Fibroblast of the conjunctiva (primary cell): ENCODE measurements at regions not wholly inside any gene's neighbourhood (a gene's known extent, or its start where the extent isn't known, plus 50 kb on each side); places are given as distances from the start of the nearest gene placed in this dataset.
"Not testable (repeated sequence)": the region's sequence is repeated elsewhere in the genome, so short reads cannot be mapped to it uniquely, and the experiment has no call there.

Source experiments
- DNase-seq: peaks from one replicate; pipeline ENCODE4 v3.0.0-alpha.2; 2010; ENCODE audit warnings: low read depth

DNA sequence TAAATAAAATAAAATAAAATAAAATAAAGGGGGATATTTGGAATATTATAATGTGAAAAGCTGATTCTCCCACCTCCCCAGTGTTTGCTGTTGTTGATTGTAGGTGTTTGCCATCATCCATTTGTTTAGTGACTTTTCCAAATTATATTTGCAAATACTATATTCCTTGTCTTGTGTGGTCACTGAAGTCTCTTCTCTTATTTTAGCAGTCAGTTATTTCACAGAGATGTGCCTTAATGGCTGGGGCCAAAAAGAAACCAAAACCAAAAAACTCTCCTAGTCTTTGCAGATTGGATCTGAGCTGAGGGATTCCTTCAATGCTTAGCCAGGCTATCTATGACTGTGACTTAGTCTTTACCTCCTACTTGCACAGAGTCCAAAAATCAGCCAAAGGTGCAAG lies 70.9 kb upstream of the ZNF169 start:
- DNase-seq: no peak

GRCh38 chr9:94191706-94192105 lies 67.4 kb upstream of the ZNF169 start:
- not testable (repeated sequence) for DNase-seq

DNA sequence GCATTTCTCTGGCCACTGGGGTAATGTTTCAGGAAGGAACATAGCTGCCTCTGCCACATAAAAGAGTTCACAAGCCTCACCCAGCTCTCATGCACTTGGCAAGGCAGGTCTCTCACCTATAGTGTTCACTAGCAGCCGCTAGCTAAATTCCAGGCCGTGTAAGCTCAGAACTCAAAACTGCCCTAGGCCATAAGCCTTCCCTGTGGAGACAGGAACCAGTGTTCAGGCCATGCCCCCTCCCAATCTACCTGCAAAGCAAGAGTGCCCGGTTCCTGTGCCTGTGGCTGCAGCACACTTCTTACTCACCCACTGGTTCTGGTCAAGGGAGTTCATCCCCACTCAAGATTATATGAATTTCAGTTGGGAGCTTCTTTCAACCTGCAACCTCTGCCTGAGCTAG lies 60.7 kb upstream of the ZNF169 start:
- DNase-seq: no peak

DNA sequence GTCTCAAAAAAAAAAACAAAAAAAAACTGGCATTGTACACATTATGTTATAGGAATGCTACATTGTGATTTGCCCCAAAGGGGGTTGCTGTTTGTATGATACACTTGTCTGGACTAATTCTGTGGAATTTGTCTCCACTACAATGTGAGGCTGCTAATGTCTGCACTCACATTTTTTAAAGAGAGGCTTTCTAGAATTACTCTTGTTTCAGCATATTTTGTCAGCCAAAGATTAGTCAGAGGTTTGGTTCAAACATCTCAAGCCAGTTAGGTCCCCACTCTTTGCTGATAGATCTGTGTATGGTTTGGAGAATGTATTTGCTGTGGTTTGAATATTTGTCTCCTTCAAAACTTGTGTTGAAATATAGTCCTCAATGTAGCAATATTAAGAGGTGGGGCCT lies 59.3 kb upstream of the ZNF169 start:
- DNase-seq: no peak

DNA sequence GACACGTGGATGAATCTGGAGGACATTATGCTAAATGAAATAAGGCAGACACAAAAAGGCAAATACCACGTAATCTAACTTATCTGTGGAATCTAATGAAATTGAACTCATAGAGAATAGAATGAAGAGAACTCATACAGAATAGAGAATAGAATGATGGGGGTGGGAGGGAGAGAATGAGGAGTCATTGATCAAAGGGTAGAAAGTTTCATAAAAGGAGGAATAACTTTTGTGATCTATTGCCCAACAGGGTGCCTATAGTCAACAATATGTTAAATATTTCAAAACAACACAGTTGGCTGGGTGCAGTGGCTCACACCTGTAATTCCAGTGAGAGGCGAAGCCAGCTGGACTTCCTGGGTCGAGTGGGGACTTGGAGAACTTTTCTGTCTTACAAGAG lies 54.9 kb upstream of the ZNF169 start:
- no peak for DNase-seq

DNA sequence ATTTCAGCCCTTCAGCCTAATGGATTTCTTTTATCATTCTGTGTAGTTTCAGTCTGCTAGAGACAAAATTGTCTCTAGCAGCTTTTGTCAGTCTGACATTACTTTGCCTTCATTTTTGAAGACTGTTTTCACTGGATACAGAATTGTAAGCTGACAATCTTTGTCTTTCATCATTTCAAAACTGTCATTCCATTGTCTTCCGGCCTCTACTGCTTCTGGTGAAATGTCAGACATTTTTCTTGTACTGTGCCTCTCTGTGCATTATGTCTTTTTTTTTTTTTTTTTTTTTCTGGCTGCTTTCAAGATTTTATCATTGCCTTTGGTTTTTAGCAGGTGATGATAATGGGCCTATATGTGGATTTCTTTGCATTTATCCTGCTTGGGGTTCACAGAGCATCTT lies 51.3 kb upstream of the ZNF169 start:
- DNase-seq: no peak
